K562 (cell line): ENCODE measurements at regions not wholly inside any gene's neighbourhood (a gene's known extent, or its start where the extent isn't known, plus 50 kb on each side); places are given as distances from the start of the nearest gene placed in this dataset.

Source experiments
- ATAC-seq: fragments of 200-7000 bp; cut with Tn5 transposase; 3 replicates; pipeline ENCODE4 v1.9.1; 2020; ENCODE audit warnings: moderate library complexity
- BruUV-seq: library from RNA; stranded (reverse); fragments of 400-500 nt; replicated peaks from 2 replicates; lab custom pipeline; 2021; lab: Mats Ljungman, UMichigan
- CTCF ChIA-PET: fragments of 300-600 bp; formaldehyde crosslinking; extraction: SDS; loops from one replicate; lab custom pipeline; 2021; ENCODE audit warnings: low intra/inter-chr PET ratio; lab: Yijun Ruan, JAX
- POLR2A ChIA-PET: fragments of 300-600, 350-650 bp; sonication (Branson Sonifier 250); formaldehyde crosslinking; extraction: SDS; loops from one replicate; lab custom pipeline; 2021; ENCODE audit warnings: antibody characterized with exemption, inconsistent platforms; lab: Yijun Ruan, JAX
- DNase-seq, 4 experiments: peaks; one replicate each; pipeline versions ENCODE4 v3.0.0 to v3.0.0-alpha.2; 2011 to 2018; ENCODE audit warnings: low spot score in 3 of 4, mixed read lengths in 3 of 4; ENCODE audit errors: extremely low read depth in 1 of 4
- FAIRE-seq: peaks from 2 replicates; lab custom pipeline; 2011; peaks lifted over from hg19 to GRCh38; lab: Jason Lieb, UNC
- H2AFZ ChIP-seq: 2 replicates; pipeline ENCODE4 v1.6.0; 2011; ENCODE audit warnings: low read depth, low read length, control low read depth, inconsistent platforms
- H3K27ac ChIP-seq: fragments of 200-600 bp; 3 replicates; pipeline ENCODE4 v1.8.0; 2011; ENCODE audit warnings: low read depth, mild to moderate bottlenecking, control low read depth, inconsistent platforms, low read length, moderate library complexity, mixed read lengths; ENCODE audit errors: extremely low read depth
- H3K27me3 ChIP-seq, 2 experiments: fragments of 300-600 bp in 1 of 2; 2 replicates in 1 of 2; 3 replicates in 1 of 2; pipeline versions ENCODE4 v1.6.0 to v1.8.0; 2011; ENCODE audit warnings: inconsistent platforms in 2 of 2, low read length in 2 of 2, mild to moderate bottlenecking in 1 of 2, mixed read lengths in 1 of 2, moderate library complexity in 1 of 2; ENCODE audit not compliant: control insufficient read depth in 2 of 2, insufficient read depth in 2 of 2
- H3K36me3 ChIP-seq: fragments of 300-600 bp; 3 replicates; pipeline ENCODE4 v1.8.0; 2011; ENCODE audit warnings: mild to moderate bottlenecking, low read length, inconsistent platforms; ENCODE audit not compliant: control insufficient read depth, insufficient read depth
- H3K4me1 ChIP-seq, 2 experiments: fragments of 200-600 bp in 1 of 2; replicated peaks in 1 of 2; 2 replicates in 1 of 2; 3 replicates in 1 of 2; pipeline versions ENCODE4 v1.5.1 to v1.8.0; 2011; ENCODE audit warnings: inconsistent platforms in 2 of 2, low read length in 2 of 2, mild to moderate bottlenecking in 1 of 2, mixed read lengths in 1 of 2, moderate library complexity in 1 of 2; ENCODE audit not compliant: control insufficient read depth in 2 of 2, insufficient read depth in 2 of 2
- H3K4me2 ChIP-seq: 2 replicates; pipeline ENCODE4 v1.6.1; 2011; ENCODE audit warnings: low read length, control low read depth, inconsistent platforms, mixed read lengths; ENCODE audit not compliant: insufficient read depth
- H3K4me3 ChIP-seq: fragments of 200-600 bp; sonication (generic), shearing (Covaris generic); 2 replicates; pipeline ENCODE4 v1.5.1; 2016; ENCODE audit warnings: control low read depth, inconsistent platforms
- H3K79me2 ChIP-seq: fragments of 200-600 bp; 3 replicates; pipeline ENCODE4 v1.8.0; 2011; ENCODE audit warnings: low read length, inconsistent platforms; ENCODE audit not compliant: control insufficient read depth, insufficient read depth
- H3K9ac ChIP-seq, 2 experiments: 2 replicates each; pipeline versions ENCODE4 v1.6.0 to v1.6.1; 2011; ENCODE audit warnings: low read depth in 2 of 2, low read length in 2 of 2, control low read depth in 1 of 2, inconsistent platforms in 1 of 2, mild to moderate bottlenecking in 1 of 2, mixed read lengths in 1 of 2; ENCODE audit not compliant: insufficient read depth in 1 of 2
- H3K9me1 ChIP-seq: one replicate; pipeline ENCODE4 v1.6.0; 2011; ENCODE audit warnings: inconsistent platforms, mild to moderate bottlenecking, low read length, moderate library complexity; ENCODE audit not compliant: control insufficient read depth, insufficient read depth
- H3K9me3 ChIP-seq: replicated peaks from 2 replicates; pipeline ENCODE4 v1.5.1; 2011; ENCODE audit warnings: low read depth, low read length, inconsistent platforms; ENCODE audit not compliant: control insufficient read depth, insufficient read depth
- H4K20me1 ChIP-seq: replicated peaks from 2 replicates; pipeline ENCODE4 v1.6.1; 2011; ENCODE audit warnings: low read length, inconsistent platforms, mixed read lengths; ENCODE audit not compliant: control insufficient read depth, insufficient read depth
- CCNT2 ChIP-seq: IDR thresholded peaks from 2 replicates; pipeline ENCODE4 v1.6.1; 2011; ENCODE audit warnings: borderline replicate concordance, low read depth, mild to moderate bottlenecking, moderate library complexity, mixed read lengths, low read length; ENCODE audit not compliant: insufficient read length; ENCODE audit errors: extremely low read depth
- CEBPZ ChIP-seq: fragments of 150-350 bp; IDR thresholded peaks from 2 replicates; pipeline ENCODE4 v1.6.1; 2014; ENCODE audit warnings: low read depth, mild to moderate bottlenecking, low read length, borderline replicate concordance
- COPS2 ChIP-seq: fragments of 450-650 bp; conservative IDR thresholded peaks from 2 replicates; pipeline ENCODE4 v1.6.1; 2016; ENCODE audit warnings: mild to moderate bottlenecking, moderate library complexity
- CREB3 ChIP-seq: fragments of 450-650 bp; conservative IDR thresholded peaks from 2 replicates; pipeline ENCODE4 v1.6.1; 2016; ENCODE audit warnings: missing genetic modification characterization, low read depth, mild to moderate bottlenecking, missing compliant biosample characterization, moderate library complexity
- E2F6 ChIP-seq, 2 experiments: IDR thresholded peaks; 2 replicates each; pipeline ENCODE4 v1.6.1; 2011; ENCODE audit warnings: borderline replicate concordance in 1 of 2, control low read depth in 1 of 2, low read depth in 1 of 2, low read length in 1 of 2, mild to moderate bottlenecking in 1 of 2, mixed read lengths in 1 of 2, moderate library complexity in 1 of 2; ENCODE audit not compliant: insufficient read depth in 1 of 2, insufficient read length in 1 of 2, poor library complexity in 1 of 2, severe bottlenecking in 1 of 2; ENCODE audit errors: extremely low read depth in 1 of 2
- EZH2 ChIP-seq: IDR thresholded peaks from 2 replicates; pipeline ENCODE4 v1.6.1; 2012; ENCODE audit warnings: low read depth, mild to moderate bottlenecking, inconsistent platforms, low read length, borderline replicate concordance
- GABPA ChIP-seq: fragments of 200-800 bp; sonication (Bioruptor generic); conservative IDR thresholded peaks from 2 replicates; pipeline ENCODE4 v1.6.1; 2016; ENCODE audit warnings: low read depth, missing genetic modification characterization, missing compliant biosample characterization
- MYBL2 ChIP-seq, 2 experiments: fragments of 450-650 bp in 1 of 2; sonication (generic) in 1 of 2; formaldehyde crosslinking in 1 of 2; IDR thresholded peaks; 2 replicates each; pipeline versions ENCODE4 v1.6.1 to v1.8.1; 2017 to 2022; ENCODE audit warnings: borderline replicate concordance in 1 of 2, inconsistent platforms in 1 of 2, low read depth in 1 of 2, mild to moderate bottlenecking in 1 of 2, missing genetic modification reagents in 1 of 2, moderate library complexity in 1 of 2
- NFYB ChIP-seq: IDR thresholded peaks from 2 replicates; pipeline ENCODE4 v1.6.1; 2011; ENCODE audit warnings: mild to moderate bottlenecking, moderate library complexity; ENCODE audit not compliant: insufficient read length; ENCODE audit errors: extremely low read depth
- PHTF2 ChIP-seq: fragments of 250-450 bp; sonication (Bioruptor Pico); IDR thresholded peaks from 2 replicates; pipeline ENCODE4 v1.5.0; 2021; ENCODE audit warnings: mild to moderate bottlenecking
- PML ChIP-seq: IDR thresholded peaks from 2 replicates; pipeline ENCODE4 v1.6.1; 2012; ENCODE audit warnings: low read length, inconsistent platforms
- TAL1 ChIP-seq: fragments of 450-650 bp; IDR thresholded peaks from 2 replicates; pipeline ENCODE4 v1.6.1; 2016; ENCODE audit warnings: mild to moderate bottlenecking
- TFAP4 ChIP-seq: sonication (generic); formaldehyde crosslinking; IDR thresholded peaks from 2 replicates; pipeline ENCODE4 v1.8.0; 2022; ENCODE audit warnings: missing genetic modification reagents, mild to moderate bottlenecking, moderate library complexity, borderline replicate concordance
- ZNF830 ChIP-seq: fragments of 250-450 bp; sonication (Bioruptor Pico); IDR thresholded peaks from 2 replicates; pipeline ENCODE4 v1.5.0; 2021; ENCODE audit warnings: mild to moderate bottlenecking
- WGBS: fragments of 100-300 bp; shearing (Covaris generic); methylation state at CpG from one replicate; pipeline ENCODE4 v1.1.6; 2016; ENCODE audit warnings: low coverage, mixed read lengths; ENCODE audit not compliant: insufficient coverage; ENCODE audit errors: missing lambda C conversion rate; 5-methylcytosine and 5-hydroxymethylcytosine counted together
- in situ Hi-C: fragments of 300-500 bp; cut with MboI; formaldehyde crosslinking; loops from 4 replicates; pipeline ENCODE4 v1.15.0; 2018; ENCODE audit warnings: inconsistent platforms, mixed read lengths
- intact Hi-C: fragments of 100-400 bp; cut with micrococcal nuclease; formaldehyde crosslinking; loops from 2 replicates; pipeline ENCODE4 v1.14.2; 2022

- WGBS, result 2% methylated on average over 6 of the region's 6 CpGs
- TF ChIP-seq COPS2 (no peak), ZNF830 (CRISPR knock-in tag) (no peak), MYBL2 (IDR thresholded peaks at IDR 0.05; ENCODE audit: low read depth) (no peak), MYBL2 (CRISPR knock-in tag; IDR thresholded peaks at IDR 0.05; ENCODE audit: borderline replicate concordance) (no peak), PHTF2 (CRISPR knock-in tag) (no peak), NFYB (no peak), CREB3 (tag) (no peak), EZH2 (no peak), E2F6 (IDR thresholded peaks at IDR 0.05; ENCODE audit: borderline replicate concordance in 1 of 2, extremely low read depth in 1 of 2, insufficient read depth in 1 of 2, insufficient read length in 1 of 2, low read depth in 1 of 2, low read length in 1 of 2, poor library complexity in 1 of 2, severe bottlenecking in 1 of 2) (no peak), CCNT2 (no peak), GABPA (no peak), CEBPZ (no peak), TAL1 (no peak), PML (no peak), TFAP4 (CRISPR knock-in tag) (no peak)
- no peaks in the 10 kb centered on the region for H3K79me2 ChIP-seq
- H3K9me3 ChIP-seq, result no peaks in the 10 kb centered on the region
- no peak overlapping the region for H3K4me3 ChIP-seq
- intact Hi-C loops (no loop called here), in situ Hi-C loops (no loop called here)
- ATAC-seq (no peak), DNase-seq (no peak), FAIRE-seq (no peak)
- no peak overlapping the region for H2AFZ ChIP-seq
- ChIA-PET CTCF (no interaction called here), POLR2A (no interaction called here)
- H3K27me3 ChIP-seq, result no peaks in the 10 kb centered on the region
- H3K27ac ChIP-seq, result no peak overlapping the region
- H3K4me2 ChIP-seq, result no peak overlapping the region
- H3K4me1 ChIP-seq, result no peaks in the 10 kb centered on the region
- no peaks in the 10 kb centered on the region for H3K9me1 ChIP-seq
- no TSS peak for BruUV-seq
- no peak overlapping the region for H3K9ac ChIP-seq
- H4K20me1 ChIP-seq, result no peaks in the 10 kb centered on the region
- no peaks in the 10 kb centered on the region for H3K36me3 ChIP-seq
These were observed 515.0 kb upstream of the SALL1 start for GRCh38 chr16:51666074-51666473.
